Immature natural killer cell (primary cell): ENCODE measurements at regions not wholly inside any gene's neighbourhood (a gene's known extent, or its start where the extent isn't known, plus 50 kb on each side); places are given as distances from the start of the nearest gene placed in this dataset.

Experiments used
- DNase-seq, 3 donors: peaks; one replicate each; pipeline ENCODE4 v3.0.0; 2022; ENCODE audit warnings: mixed read lengths in 1 of 3
- H3K27ac Mint-ChIP-seq, 6 donors: one replicate each; pipeline ENCODE4 v1.8.0; 2020; ENCODE audit warnings: mixed read lengths in 6 of 6, mild to moderate bottlenecking in 5 of 6, inconsistent platforms in 4 of 6, moderate library complexity in 3 of 6
- H3K27me3 Mint-ChIP-seq, 3 donors: one replicate each; pipeline ENCODE4 v1.8.0; 2020 to 2021; ENCODE audit warnings: low read depth in 3 of 3, mild to moderate bottlenecking in 3 of 3, mixed read lengths in 3 of 3, moderate library complexity in 3 of 3, inconsistent platforms in 1 of 3
- H3K36me3 Mint-ChIP-seq, 3 donors: one replicate each; pipeline ENCODE4 v1.8.0; 2020; ENCODE audit warnings: mixed read lengths in 3 of 3, inconsistent platforms in 2 of 3, mild to moderate bottlenecking in 2 of 3
- H3K4me1 Mint-ChIP-seq, 2 donors: one replicate each; pipeline ENCODE4 v1.8.0; 2020; ENCODE audit warnings: inconsistent platforms in 2 of 2, mild to moderate bottlenecking in 2 of 2, mixed read lengths in 2 of 2, moderate library complexity in 1 of 2
- H3K4me3 Mint-ChIP-seq, 5 donors: one replicate each; pipeline ENCODE4 v1.8.0; 2020; ENCODE audit warnings: mild to moderate bottlenecking in 5 of 5, mixed read lengths in 5 of 5, inconsistent platforms in 3 of 5, moderate library complexity in 3 of 5
- H3K9me3 Mint-ChIP-seq, 6 donors: one replicate each; pipeline ENCODE4 v1.8.0; 2020; ENCODE audit warnings: mild to moderate bottlenecking in 6 of 6, mixed read lengths in 6 of 6, inconsistent platforms in 4 of 6, moderate library complexity in 3 of 6

DNA sequence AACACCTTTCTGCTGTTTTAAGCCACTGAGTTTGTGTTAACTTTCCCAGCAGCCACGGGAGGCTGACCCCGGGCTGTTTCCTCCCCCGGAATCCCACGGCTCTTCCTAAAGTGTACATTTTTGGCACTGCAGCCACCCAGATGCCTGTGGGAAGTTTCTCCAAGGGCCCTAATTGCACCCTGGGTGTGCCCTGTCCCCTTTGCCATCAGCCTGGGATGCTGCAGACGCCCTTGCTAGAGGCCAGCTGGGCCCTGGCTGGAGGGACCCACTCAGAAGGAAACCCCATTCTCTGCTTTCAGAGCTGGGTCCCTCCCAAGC, 883.3 kb downstream of the BRD1 start:
- H3K4me3 Mint-ChIP-seq = no peak overlapping the region
- no peak overlapping the region for H3K27ac Mint-ChIP-seq
- peaks cover 2 to 3% (median 2%) of the 10 kb centered on the region in 3 donors for H3K27me3 Mint-ChIP-seq
- no peaks in the 10 kb centered on the region for H3K4me1 Mint-ChIP-seq
- no peak for DNase-seq
- H3K36me3 Mint-ChIP-seq = no peaks in the 10 kb centered on the region
- H3K9me3 Mint-ChIP-seq = no peaks in the 10 kb centered on the region

DNA sequence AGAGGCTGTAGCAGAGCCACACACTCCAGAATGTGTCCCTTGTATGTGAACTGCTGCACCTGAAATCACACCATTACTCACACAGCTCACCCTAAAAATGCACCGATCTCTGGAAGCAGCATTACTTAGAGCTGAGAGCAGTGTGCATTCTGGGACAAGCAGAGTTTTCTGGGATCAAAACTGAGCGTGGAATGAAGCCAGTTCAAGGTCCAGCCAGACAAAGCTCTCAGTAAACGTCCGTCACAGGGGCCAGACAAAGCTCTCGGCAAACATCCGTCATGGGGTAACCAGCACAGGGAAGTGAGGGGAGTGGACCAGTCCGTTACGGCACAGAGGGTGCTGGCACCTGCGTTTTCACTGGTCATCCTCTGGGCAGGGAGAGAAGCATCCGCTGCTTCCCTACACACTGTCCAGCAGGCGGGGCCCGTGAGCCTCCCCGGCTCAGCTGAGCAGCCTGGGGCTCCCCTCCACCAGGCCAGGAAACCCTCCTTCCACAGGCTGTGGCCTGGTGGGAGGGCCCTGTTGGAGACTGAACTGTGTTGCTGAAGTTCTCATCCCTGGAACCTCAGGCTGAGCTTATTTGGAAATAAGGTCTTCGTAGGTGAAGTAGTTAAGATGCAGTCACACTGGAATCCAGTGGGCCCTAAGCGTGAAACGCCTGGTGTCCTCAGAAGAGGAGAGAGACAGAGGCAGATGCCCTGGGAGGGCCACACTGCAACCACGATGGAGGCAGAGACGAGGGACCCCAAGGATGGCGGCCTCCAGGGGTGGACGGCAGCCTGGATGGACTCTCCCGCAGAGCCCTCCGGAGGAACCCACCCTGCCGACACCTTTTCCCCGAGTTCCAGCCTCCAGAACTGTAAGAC, 883.9 kb downstream of the BRD1 start:
- no peaks in the 10 kb centered on the region for H3K36me3 Mint-ChIP-seq
- H3K4me1 Mint-ChIP-seq = no peaks in the 10 kb centered on the region
- peak in 1 of 3 donors; percentile 3 for DNase-seq
- H3K4me3 Mint-ChIP-seq = no peak overlapping the region
- peaks cover 2 to 3% (median 2%) of the 10 kb centered on the region in 3 donors for H3K27me3 Mint-ChIP-seq
- H3K27ac Mint-ChIP-seq = no peak overlapping the region
- no peaks in the 10 kb centered on the region for H3K9me3 Mint-ChIP-seq

DNA sequence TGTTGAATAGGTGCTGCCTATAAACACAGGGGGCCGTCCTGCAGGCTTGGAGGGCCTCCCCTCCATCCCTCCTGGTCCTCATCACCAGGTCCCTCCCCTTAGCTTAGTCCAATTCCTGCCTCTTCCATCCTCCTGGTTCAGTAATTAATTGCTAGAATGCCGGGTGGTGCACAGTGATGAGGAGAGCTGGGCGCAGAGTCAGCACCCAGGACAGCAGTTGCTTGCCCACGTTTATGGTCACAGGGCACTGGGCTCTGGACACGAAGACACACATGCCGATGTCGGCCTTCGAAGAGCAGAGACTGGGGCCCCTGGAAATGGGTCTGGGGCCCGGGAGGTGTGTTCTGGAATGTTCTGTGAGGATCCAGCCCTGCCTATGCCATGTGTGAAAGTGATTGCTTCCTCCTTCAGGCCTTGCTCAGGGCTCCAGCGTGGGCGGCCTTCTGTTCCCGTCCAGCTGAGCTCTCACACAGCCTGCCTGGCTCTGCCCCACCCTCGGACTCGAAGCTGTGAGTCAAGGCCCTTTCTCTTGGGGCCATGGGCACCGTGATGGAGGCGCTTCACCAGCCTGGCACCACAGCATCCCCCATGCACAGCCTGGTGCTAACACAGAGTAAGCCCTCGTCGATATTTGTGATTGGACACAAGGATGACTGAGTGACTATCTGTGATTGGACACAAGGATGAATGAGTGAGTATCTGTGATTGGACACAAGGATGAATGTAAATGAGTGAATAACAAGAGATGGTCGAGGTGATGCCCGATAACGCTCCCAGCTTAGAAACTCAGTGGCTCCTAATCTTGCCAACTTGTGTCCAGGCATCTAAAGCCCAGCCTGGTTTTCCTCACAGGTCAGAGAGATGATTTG, 884.7 kb downstream of the BRD1 start:
- no peak overlapping the region for H3K4me3 Mint-ChIP-seq
- H3K4me1 Mint-ChIP-seq = no peaks in the 10 kb centered on the region
- H3K27ac Mint-ChIP-seq = no peak overlapping the region
- H3K9me3 Mint-ChIP-seq = no peaks in the 10 kb centered on the region
- no peak for DNase-seq
- no peaks in the 10 kb centered on the region for H3K36me3 Mint-ChIP-seq
- H3K27me3 Mint-ChIP-seq = peaks cover under 1 to 8% (median 2%) of the 10 kb centered on the region in 3 donors

DNA sequence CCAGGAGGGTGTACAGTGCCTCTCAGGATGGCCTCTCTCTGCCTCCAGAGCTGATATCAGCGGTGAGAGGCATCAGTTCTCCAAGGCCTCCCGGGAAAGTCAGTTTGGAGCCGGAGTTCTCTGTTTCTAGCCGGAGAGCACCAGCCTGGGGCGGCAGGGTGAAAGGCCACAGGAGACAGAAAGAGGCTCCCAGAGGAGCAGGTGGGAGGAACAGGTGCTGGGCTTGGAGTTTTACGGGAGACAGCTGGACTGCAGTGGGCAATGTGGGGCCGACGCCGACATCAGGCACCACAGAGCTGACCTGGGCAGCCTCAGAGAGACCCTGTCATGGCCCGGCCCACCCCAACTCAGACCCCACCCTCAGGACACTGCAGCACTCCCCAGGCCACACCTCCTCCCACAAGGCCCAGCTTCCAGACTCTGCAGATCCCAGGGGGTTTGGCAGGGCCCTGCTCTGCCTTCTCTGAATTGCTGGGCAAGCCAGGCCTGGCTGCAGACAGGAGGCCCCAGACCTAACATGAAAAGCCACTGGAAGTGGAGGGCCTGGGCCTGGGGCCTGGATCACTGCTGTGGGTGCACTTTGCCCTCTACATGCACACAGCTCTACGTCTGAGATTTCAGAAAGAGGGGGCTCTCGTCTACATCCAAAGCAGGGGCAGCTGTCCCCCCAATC, 885.6 kb downstream of the BRD1 start:
- H3K4me3 Mint-ChIP-seq = no peak overlapping the region
- no peaks in the 10 kb centered on the region for H3K4me1 Mint-ChIP-seq
- H3K36me3 Mint-ChIP-seq = no peaks in the 10 kb centered on the region
- peaks cover 0 to 8% (median 0%) of the 10 kb centered on the region in 3 donors for H3K27me3 Mint-ChIP-seq
- H3K9me3 Mint-ChIP-seq = no peaks in the 10 kb centered on the region
- no peak overlapping the region for H3K27ac Mint-ChIP-seq
- no peak for DNase-seq

DNA sequence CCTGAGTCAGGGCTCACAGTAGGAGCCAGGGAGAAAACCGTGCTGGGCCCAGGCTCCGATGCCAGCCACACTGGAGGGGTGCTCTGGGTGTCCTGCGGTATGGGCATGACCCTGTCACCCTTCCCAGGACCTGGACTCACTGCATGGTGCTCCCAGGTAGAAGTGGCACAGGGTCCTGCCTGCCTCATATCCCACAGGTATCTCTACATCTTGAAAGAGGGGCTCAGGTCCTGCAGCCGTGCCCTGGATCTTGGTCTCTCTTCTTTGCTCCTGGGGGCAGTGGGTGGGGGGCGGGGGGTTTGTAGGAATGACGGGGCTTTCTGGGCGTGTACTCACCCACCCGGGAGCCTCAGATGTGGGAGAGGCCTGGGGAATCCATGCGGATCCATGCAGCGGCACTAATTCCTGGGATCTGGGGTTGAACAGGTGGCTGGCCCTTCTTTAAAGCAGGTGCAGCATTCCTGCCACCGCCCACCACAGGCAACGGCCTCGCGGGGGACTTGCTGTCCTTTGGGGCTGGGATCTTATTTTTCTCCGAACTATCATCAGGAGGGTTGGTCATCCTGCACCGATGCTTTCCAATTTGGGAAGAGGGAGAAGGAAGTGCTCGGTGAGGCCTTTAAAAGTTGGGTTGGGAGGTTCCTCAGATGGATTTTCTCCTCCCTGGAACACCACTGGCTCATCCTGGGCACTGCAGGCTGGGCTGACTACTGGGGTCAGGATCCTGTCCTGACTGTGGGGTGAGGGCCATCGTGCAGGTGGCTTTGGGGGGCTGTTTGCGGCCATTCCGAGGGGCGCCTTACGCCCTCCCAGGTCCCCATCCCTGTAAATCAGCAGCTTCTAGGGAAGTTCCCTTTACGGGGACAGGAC, 886.4 kb downstream of the BRD1 start:
- no peaks in the 10 kb centered on the region for H3K4me1 Mint-ChIP-seq
- H3K36me3 Mint-ChIP-seq = no peaks in the 10 kb centered on the region
- no peak overlapping the region for H3K4me3 Mint-ChIP-seq
- H3K27ac Mint-ChIP-seq = no peak overlapping the region
- H3K9me3 Mint-ChIP-seq = no peaks in the 10 kb centered on the region
- DNase-seq = no peak
- H3K27me3 Mint-ChIP-seq = peaks cover 0 to 8% (median 1%) of the 10 kb centered on the region in 3 donors

DNA sequence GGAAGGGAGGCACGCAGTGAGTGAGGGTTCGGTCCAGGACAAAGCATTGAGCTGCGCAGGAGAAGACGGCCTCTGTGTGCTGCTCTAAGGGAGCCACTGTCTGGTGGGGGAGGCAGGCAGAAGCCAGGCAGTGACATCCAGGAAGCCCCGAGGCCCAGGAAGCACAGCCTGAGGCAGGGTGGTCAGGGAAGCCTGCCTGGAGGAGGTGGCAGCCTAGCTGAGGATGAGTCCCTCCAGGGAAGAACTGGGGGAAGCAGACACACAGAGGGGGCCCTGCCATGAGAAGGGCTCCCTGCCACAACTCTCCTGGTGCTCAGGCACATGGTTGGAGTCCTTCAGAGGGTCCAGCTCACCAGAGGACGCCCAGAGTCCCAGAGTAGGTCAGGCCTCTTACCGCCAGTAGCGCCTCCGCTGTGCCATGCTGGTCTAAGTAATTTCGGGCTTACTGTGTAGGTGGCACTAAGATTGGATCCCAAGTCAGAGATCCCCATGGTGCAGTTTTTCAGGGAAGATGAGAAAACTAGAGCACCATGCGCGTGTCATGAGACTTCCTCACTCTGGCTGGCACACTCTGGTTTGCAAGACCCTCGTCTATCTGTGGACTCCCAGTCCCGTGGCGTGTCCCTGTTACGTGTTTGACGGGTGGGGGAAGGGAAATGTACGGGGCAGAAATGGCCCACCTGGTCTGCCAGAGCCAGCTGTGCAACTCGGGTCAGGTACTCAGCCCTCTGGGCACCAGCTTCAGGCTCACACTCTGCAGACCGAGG, 887.2 kb downstream of the BRD1 start:
- Mint-ChIP-seq H3K4me3 (no peak overlapping the region), H3K4me1 (no peaks in the 10 kb centered on the region), H3K9me3 (peaks cover 0 to 3% (median 0%) of the 10 kb centered on the region in 6 donors), H3K36me3 (no peaks in the 10 kb centered on the region), H3K27me3 (peaks cover 0 to 8% (median 5%) of the 10 kb centered on the region in 3 donors), H3K27ac (no peak overlapping the region)
- DNase-seq = no peak

DNA sequence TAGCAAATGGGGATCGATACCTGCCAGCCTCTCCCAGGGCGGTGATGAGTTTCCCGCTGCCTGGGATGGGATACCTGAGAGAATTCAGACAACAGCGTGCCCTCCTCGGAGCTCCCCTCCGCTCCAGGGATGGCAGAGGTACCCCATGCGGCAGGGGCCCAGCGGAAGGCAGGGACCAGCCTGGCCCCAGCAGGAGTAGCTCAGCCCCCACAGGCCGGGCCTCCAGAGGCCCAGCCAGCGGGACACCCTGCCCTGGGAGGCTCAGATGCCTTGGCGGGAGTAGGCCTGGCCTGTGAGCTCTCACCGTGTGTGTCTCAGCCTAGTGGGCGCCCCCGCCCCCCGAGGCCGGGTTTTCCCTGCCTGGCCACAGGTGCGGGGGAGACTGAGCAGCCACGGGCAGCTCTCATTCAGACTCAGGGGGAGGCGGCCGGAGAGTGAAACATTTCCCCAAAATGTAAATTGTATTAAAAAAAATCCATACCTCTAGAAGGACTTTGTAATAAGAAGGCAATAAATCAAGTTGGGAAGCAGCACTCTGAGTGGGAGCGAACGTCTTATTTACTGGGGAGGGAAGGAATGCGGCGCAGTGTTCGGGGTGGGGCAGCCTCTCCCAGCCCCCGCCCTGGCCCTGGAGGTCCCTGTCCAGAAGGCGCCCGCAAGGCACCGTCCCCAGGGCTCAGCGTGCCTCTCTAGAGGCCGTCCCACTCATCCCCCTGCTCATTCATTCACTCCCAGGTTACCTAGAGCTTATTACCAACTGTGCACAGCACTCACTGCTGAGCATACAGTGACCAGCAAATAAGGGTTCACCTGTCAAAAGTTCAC, 888.0 kb downstream of the BRD1 start:
- H3K9me3 Mint-ChIP-seq = peaks cover 0 to 3% (median 0%) of the 10 kb centered on the region in 6 donors
- no peak overlapping the region for H3K4me3 Mint-ChIP-seq
- no peak for DNase-seq
- no peak overlapping the region for H3K27ac Mint-ChIP-seq
- H3K4me1 Mint-ChIP-seq = no peaks in the 10 kb centered on the region
- no peaks in the 10 kb centered on the region for H3K36me3 Mint-ChIP-seq
- H3K27me3 Mint-ChIP-seq = peaks cover 2 to 8% (median 5%) of the 10 kb centered on the region in 3 donors

DNA sequence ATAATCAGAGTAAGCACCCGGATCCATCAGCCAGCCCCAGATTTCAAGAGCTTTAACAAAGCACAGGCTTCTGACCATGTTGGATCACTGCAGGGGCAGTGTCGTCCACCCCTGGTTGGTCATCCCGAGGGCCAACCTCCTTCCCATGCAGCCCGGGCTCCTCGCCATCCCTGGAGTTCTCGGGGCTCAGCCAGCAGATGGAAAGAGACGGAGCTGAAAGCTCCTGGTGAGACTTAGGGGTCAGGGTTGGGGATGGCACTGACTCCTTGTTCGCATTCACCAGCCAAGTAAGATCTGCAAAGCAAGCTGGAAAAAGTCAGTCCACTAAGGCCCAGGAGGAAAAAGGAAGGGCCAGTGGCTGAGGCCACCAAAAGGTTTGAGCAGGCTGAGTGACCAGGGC, 888.9 kb downstream of the BRD1 start:
- H3K36me3 Mint-ChIP-seq = no peaks in the 10 kb centered on the region
- no peak overlapping the region for H3K27ac Mint-ChIP-seq
- H3K9me3 Mint-ChIP-seq = peaks cover 0 to 4% (median 1%) of the 10 kb centered on the region in 6 donors
- H3K27me3 Mint-ChIP-seq = peaks cover 4 to 6% (median 5%) of the 10 kb centered on the region in 3 donors
- DNase-seq = no peak
- H3K4me3 Mint-ChIP-seq = no peak overlapping the region
- H3K4me1 Mint-ChIP-seq = no peaks in the 10 kb centered on the region

DNA sequence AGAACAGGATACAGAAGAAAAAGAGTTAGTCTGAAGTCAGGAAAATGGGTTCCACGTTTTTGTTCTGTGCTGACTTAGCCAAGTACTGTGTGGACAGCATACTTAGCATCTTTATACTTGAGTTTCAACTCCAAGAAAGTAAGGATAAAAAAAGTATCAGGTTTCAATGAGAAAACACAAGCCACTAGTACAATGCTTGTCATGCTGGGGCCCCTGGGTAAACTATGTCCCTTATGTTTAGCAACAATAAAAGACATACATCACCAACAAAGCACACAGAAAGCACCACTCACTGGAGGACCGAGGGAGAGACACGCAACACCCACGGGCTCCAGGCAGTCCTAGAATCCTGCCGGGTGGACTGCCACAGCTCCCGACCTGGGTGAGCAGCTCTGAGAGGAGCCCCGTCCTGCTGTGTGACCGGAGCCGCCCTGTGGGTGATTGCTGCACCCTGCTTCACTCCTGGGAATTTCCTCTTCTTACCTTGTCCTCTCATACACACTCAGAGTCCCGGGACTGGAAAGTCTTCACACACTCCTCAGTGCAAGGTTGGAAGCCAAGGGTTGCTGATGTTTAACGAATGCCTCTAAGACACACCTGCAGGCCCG, 890.5 kb downstream of the BRD1 start:
- peaks cover 0 to 4% (median 1%) of the 10 kb centered on the region in 6 donors for H3K9me3 Mint-ChIP-seq
- no peak overlapping the region for H3K27ac Mint-ChIP-seq
- H3K4me3 Mint-ChIP-seq = no peak overlapping the region
- peaks cover 4 to 6% (median 5%) of the 10 kb centered on the region in 3 donors for H3K27me3 Mint-ChIP-seq
- no peak for DNase-seq
- no peaks in the 10 kb centered on the region for H3K36me3 Mint-ChIP-seq
- no peaks in the 10 kb centered on the region for H3K4me1 Mint-ChIP-seq

DNA sequence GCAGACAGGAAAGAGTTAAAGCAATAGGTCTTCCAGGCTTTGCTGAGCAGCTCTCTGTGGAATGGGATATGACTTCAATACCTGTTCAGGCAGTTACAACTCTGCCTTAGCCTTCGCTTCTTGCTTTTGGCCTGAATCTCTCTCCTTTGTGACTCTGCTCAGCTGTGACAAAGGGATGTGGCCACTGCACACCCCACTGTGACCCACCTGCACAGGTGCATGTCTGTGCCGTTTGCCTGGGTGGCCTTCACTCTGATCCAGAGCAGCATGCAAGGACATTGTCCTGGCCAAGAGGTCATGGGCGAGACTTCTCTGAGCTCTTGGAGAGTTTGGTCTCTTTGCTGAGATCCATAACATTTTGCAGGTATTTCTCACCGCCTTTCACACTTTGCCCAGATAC, 891.3 kb downstream of the BRD1 start:
- Mint-ChIP-seq H3K9me3 (peaks cover 0 to 4% (median 1%) of the 10 kb centered on the region in 6 donors), H3K4me3 (no peak overlapping the region), H3K4me1 (no peaks in the 10 kb centered on the region), H3K27ac (no peak overlapping the region), H3K27me3 (peaks cover 4 to 6% (median 5%) of the 10 kb centered on the region in 3 donors), H3K36me3 (no peaks in the 10 kb centered on the region)
- DNase-seq = no peak

DNA sequence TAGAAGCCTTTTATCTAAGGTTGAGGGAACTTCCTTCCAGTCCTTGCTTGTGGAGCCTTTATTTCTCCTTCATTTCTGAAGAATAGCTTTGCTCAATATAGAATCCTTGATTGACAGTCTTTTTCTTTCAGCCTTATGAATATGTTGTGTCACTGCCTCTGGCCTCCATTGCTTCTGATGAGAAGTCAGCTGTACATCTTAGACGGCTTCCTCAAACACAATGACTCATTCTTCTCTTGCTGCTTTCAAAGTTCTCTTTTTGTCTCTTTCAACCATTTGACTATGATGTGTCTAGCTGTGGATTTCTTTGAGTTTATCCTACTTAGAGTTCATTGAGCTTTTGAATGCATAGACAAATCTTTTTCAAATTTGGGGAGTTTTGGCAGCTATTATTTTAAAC, 893.2 kb downstream of the BRD1 start:
- no peaks in the 10 kb centered on the region for H3K36me3 Mint-ChIP-seq
- H3K4me3 Mint-ChIP-seq = no peak overlapping the region
- peaks cover 0 to 4% (median 1%) of the 10 kb centered on the region in 6 donors for H3K9me3 Mint-ChIP-seq
- no peaks in the 10 kb centered on the region for H3K4me1 Mint-ChIP-seq
- no peak overlapping the region for H3K27ac Mint-ChIP-seq
- H3K27me3 Mint-ChIP-seq = peaks cover 6 to 10% (median 6%) of the 10 kb centered on the region in 3 donors
- DNase-seq = no peak

DNA sequence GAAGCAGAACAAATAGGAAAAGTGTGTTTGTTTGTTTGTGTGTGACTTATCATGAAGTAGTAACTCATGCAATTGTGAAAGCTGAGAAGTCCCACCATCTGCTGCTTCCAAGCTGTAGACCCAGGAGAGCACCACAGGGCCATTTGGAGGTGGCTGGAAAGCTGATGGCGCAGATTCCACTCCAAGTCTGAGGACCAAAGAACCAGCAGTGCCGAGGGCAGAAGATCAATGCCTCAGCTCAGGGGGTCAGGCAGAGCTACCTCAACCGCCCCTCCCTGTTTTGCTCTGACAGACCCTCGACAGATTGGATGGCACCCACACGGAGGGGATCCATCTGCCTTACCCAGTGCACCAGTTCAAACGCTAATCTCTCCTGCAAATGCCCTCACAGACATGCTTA, 896.2 kb downstream of the BRD1 start:
- H3K4me1 Mint-ChIP-seq = no peaks in the 10 kb centered on the region
- peaks cover 4 to 6% (median 6%) of the 10 kb centered on the region in 3 donors for H3K27me3 Mint-ChIP-seq
- no peak for DNase-seq
- H3K27ac Mint-ChIP-seq = no peak overlapping the region
- no peak overlapping the region for H3K4me3 Mint-ChIP-seq
- H3K36me3 Mint-ChIP-seq = no peaks in the 10 kb centered on the region
- H3K9me3 Mint-ChIP-seq = peaks cover 0 to 4% (median 1%) of the 10 kb centered on the region in 6 donors
